ENCODE measurements at regions not wholly inside any gene's neighbourhood (a gene's known extent, or its start where the extent isn't known, plus 50 kb on each side); places are given as distances from the start of the nearest gene placed in this dataset.
"Not testable (repeated sequence)": the region's sequence is repeated elsewhere in the genome, so short reads cannot be mapped to it uniquely, and the experiment has no call there.

DNA sequence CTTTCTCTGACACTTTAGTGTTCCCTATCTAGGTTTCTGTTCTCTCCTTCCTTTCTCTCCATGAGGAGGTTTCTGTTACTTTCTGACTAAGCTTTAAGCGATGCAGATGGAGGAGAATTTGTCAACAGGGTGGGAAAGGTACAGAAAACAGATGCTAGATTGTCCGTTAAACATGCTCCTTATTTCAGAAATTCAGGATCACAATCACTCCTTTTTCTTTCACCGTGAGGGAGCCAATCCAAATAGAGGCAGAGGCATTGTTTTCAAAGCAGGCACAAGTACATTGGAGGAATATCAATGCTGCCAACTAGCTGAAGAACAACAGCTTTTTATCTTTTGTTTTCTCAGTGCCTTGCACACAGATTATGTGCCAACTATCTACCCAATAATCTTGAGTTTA, 215.7 kb upstream of the FOLH1 start:
- Histone ChIP-seq H3K4me1 (ENCODE audit: insufficient read depth, low read length, poor library complexity, severe bottlenecking) (no peaks in the 10 kb centered on the region), H3K4me3 (ENCODE audit: low read depth, low read length, poor library complexity, severe bottlenecking) (no peak overlapping the region), H3K36me3 (ENCODE audit: insufficient read depth, low read length) (no peaks in the 10 kb centered on the region), H4K20me1 (ENCODE audit: insufficient read depth, low read length) (no peaks in the 10 kb centered on the region), H3K79me2 (ENCODE audit: insufficient read depth, low read depth, low read length) (no peaks in the 10 kb centered on the region), H2AFZ (ENCODE audit: low read length) (no peak overlapping the region), H3K9me2 (ENCODE audit: insufficient read depth, low read length) (no peaks in the 10 kb centered on the region), H3K9me3 (ENCODE audit: low read length) (no peaks in the 10 kb centered on the region), H3K4me2 (ENCODE audit: low read length) (no peak overlapping the region), H3K27ac (ENCODE audit: low read depth, low read length, poor library complexity, severe bottlenecking) (no peak overlapping the region)
- POLR2A ChIA-PET = no interaction called here
- TF ChIP-seq EZH2phosphoT487 (IDR thresholded peaks at IDR 0.05; ENCODE audit: borderline replicate concordance, low read depth, low read length) = no peak
- TF ChIP-seq, protein P1, sequence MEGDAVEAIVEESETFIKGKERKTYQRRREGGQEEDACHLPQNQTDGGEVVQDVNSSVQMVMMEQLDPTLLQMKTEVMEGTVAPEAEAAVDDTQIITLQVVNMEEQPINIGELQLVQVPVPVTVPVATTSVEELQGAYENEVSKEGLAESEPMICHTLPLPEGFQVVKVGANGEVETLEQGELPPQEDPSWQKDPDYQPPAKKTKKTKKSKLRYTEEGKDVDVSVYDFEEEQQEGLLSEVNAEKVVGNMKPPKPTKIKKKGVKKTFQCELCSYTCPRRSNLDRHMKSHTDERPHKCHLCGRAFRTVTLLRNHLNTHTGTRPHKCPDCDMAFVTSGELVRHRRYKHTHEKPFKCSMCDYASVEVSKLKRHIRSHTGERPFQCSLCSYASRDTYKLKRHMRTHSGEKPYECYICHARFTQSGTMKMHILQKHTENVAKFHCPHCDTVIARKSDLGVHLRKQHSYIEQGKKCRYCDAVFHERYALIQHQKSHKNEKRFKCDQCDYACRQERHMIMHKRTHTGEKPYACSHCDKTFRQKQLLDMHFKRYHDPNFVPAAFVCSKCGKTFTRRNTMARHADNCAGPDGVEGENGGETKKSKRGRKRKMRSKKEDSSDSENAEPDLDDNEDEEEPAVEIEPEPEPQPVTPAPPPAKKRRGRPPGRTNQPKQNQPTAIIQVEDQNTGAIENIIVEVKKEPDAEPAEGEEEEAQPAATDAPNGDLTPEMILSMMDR (conservative IDR thresholded peaks at IDR 0.05; ENCODE audit: low read length) = no peak
- DNase-seq (ENCODE audit: low spot score) = no peak
- no TSS peak for BruUV-seq (replicated peaks)
- CTCF ChIA-PET (ENCODE audit: unreplicated experiment) = no interaction called here
- intact Hi-C loops (cut with micrococcal nuclease; ENCODE audit: unreplicated experiment) = no loop called here

DNA sequence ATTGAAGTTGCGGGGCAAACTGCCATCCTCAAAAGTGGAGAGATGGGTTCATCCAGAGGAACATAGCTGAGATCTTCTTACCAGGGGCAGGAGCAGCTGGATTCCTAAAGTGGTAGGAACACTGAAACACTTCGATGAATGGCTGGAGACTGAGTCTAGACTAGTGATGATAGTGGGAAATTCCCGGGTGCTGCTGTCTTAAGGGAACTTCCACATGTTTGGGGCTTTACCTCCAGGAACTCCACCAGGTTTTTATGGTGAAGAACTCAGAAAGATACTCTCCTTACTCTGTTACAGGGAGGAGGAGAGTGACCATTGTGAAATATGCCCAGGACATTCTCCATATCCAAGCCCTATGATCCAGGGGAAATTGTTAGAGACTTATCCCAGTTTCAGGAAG, 210.5 kb upstream of the FOLH1 start:
- H2AFZ ChIP-seq (ENCODE audit: low read length); H3K4me1 ChIP-seq (ENCODE audit: insufficient read depth, low read length, poor library complexity, severe bottlenecking); H3K9me3 ChIP-seq (ENCODE audit: low read length); BruUV-seq (replicated peaks); H3K4me2 ChIP-seq (ENCODE audit: low read length); H3K36me3 ChIP-seq (ENCODE audit: insufficient read depth, low read length); H4K20me1 ChIP-seq (ENCODE audit: insufficient read depth, low read length); POLR2A ChIA-PET; intact Hi-C loops (cut with micrococcal nuclease; ENCODE audit: unreplicated experiment); H3K9me2 ChIP-seq (ENCODE audit: insufficient read depth, low read length); DNase-seq (ENCODE audit: low spot score); H3K27ac ChIP-seq (ENCODE audit: low read depth, low read length, poor library complexity, severe bottlenecking); CTCF ChIA-PET (ENCODE audit: unreplicated experiment); H3K79me2 ChIP-seq (ENCODE audit: insufficient read depth, low read depth, low read length); H3K4me3 ChIP-seq (ENCODE audit: low read depth, low read length, poor library complexity, severe bottlenecking): not testable (repeated sequence)

DNA sequence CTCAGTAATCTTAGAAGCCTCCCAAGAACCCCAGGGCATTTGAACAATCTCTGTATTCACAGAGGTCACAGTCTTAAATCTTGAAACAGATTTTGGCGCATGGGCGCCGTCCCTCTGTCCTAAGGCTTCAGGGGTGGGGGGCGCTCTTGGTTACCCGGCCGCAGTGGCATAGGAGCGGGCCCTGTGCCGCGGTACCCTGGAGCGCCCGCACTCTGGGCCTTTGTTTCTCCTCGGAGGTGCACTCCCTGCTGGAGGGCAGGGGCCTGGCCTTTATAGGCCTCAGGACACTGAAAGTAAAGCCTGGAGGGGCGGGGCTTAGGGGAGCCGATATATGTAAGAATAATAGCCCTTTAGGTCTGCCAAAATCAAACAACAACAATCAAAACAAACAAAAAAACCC, 197.3 kb upstream of the FOLH1 start:
- H3K36me3 ChIP-seq (ENCODE audit: insufficient read depth, low read length) = no peaks in the 10 kb centered on the region
- no peak for DNase-seq (ENCODE audit: low spot score)
- no peak overlapping the region for H2AFZ ChIP-seq (ENCODE audit: low read length)
- CTCF ChIA-PET (ENCODE audit: unreplicated experiment) = no interaction called here
- H3K4me2 ChIP-seq (ENCODE audit: low read length) = no peak overlapping the region
- no peaks in the 10 kb centered on the region for H3K79me2 ChIP-seq (ENCODE audit: insufficient read depth, low read depth, low read length)
- H3K9me3 ChIP-seq (ENCODE audit: low read length) = no peaks in the 10 kb centered on the region
- intact Hi-C loops (cut with micrococcal nuclease; ENCODE audit: unreplicated experiment) = no loop called here
- no peak overlapping the region for H3K4me3 ChIP-seq (ENCODE audit: low read depth, low read length, poor library complexity, severe bottlenecking)
- no peaks in the 10 kb centered on the region for H4K20me1 ChIP-seq (ENCODE audit: insufficient read depth, low read length)
- POLR2A ChIA-PET = no interaction called here
- H3K4me1 ChIP-seq (ENCODE audit: insufficient read depth, low read length, poor library complexity, severe bottlenecking) = no peaks in the 10 kb centered on the region
- no TSS peak for BruUV-seq (replicated peaks)
- TF ChIP-seq EZH2phosphoT487 (IDR thresholded peaks at IDR 0.05; ENCODE audit: borderline replicate concordance, low read depth, low read length) = no peak
- TF ChIP-seq, protein P1 (conservative IDR thresholded peaks at IDR 0.05; ENCODE audit: low read length) = no peak
- H3K9me2 ChIP-seq (ENCODE audit: insufficient read depth, low read length) = no peaks in the 10 kb centered on the region
- H3K27ac ChIP-seq (ENCODE audit: low read depth, low read length, poor library complexity, severe bottlenecking) = no peak overlapping the region

DNA sequence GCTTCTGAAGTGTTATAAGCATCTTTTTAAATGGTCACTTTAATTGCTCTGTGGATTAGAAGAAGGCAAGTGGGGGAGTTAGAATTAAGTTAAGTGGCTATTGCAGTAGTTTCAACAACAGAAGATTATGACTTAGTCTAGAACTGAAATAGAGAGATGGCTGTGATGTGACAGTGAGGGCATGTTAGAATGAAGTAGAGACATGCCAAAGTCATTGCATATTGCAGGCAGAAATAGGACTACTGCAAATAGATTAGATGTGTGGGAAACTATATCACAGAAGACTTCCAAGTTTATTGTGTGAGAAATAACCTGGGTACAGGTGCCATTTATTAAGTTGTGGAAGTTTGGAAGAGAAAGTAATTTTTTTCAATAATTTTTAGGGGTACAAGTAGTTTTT, 187.4 kb upstream of the FOLH1 start:
- H3K9me2 ChIP-seq (ENCODE audit: insufficient read depth, low read length); H3K9me3 ChIP-seq (ENCODE audit: low read length); DNase-seq (ENCODE audit: low spot score); intact Hi-C loops (cut with micrococcal nuclease; ENCODE audit: unreplicated experiment); CTCF ChIA-PET (ENCODE audit: unreplicated experiment); H3K27ac ChIP-seq (ENCODE audit: low read depth, low read length, poor library complexity, severe bottlenecking); H3K79me2 ChIP-seq (ENCODE audit: insufficient read depth, low read depth, low read length); POLR2A ChIA-PET; H3K4me3 ChIP-seq (ENCODE audit: low read depth, low read length, poor library complexity, severe bottlenecking); H3K4me2 ChIP-seq (ENCODE audit: low read length); BruUV-seq (replicated peaks); H2AFZ ChIP-seq (ENCODE audit: low read length); H4K20me1 ChIP-seq (ENCODE audit: insufficient read depth, low read length); H3K36me3 ChIP-seq (ENCODE audit: insufficient read depth, low read length); H3K4me1 ChIP-seq (ENCODE audit: insufficient read depth, low read length, poor library complexity, severe bottlenecking): not testable (repeated sequence)

DNA sequence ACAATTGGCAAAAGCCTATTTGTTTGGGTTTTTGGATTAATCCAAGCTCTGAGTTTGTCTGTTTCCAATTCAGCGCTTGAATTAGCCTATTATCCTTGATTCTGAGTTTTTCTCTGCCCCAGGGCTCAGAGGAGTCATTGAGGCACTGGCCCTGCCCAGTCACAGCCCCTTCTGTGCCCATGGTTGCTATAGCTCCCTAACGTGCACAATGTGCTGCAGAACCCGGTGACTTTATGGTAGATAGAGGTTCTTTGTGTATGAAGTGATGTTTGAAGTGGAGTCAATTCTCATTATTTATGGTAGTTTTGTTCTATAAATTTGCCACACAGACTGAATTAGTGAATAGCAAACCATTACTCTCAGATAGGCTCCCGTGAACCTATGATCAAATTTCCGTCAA, 182.0 kb upstream of the FOLH1 start:
- H3K36me3 ChIP-seq (ENCODE audit: insufficient read depth, low read length); H3K4me1 ChIP-seq (ENCODE audit: insufficient read depth, low read length, poor library complexity, severe bottlenecking); H4K20me1 ChIP-seq (ENCODE audit: insufficient read depth, low read length); DNase-seq (ENCODE audit: low spot score); H3K4me2 ChIP-seq (ENCODE audit: low read length); H3K27ac ChIP-seq (ENCODE audit: low read depth, low read length, poor library complexity, severe bottlenecking); H3K79me2 ChIP-seq (ENCODE audit: insufficient read depth, low read depth, low read length); H3K9me3 ChIP-seq (ENCODE audit: low read length); H2AFZ ChIP-seq (ENCODE audit: low read length); CTCF ChIA-PET (ENCODE audit: unreplicated experiment); BruUV-seq (replicated peaks); POLR2A ChIA-PET; H3K9me2 ChIP-seq (ENCODE audit: insufficient read depth, low read length); H3K4me3 ChIP-seq (ENCODE audit: low read depth, low read length, poor library complexity, severe bottlenecking); intact Hi-C loops (cut with micrococcal nuclease; ENCODE audit: unreplicated experiment): not testable (repeated sequence)

Measured in OCI-LY7 (cell line).